ENCODE measurements at regions not wholly inside any gene's neighbourhood (a gene's known extent, or its start where the extent isn't known, plus 50 kb on each side); places are given as distances from the start of the nearest gene placed in this dataset.

GRCh38 chrX:124619710-124620109, 273.3 kb downstream of the SH2D1A start:
- DNase-seq (ENCODE audit: low read depth), result no peak
- H3K4me3 ChIP-seq (ENCODE audit: low read depth, low read length), result no peak overlapping the region
- no peak for TF ChIP-seq CTCF (IDR thresholded peaks at IDR 0.05; ENCODE audit: insufficient read depth, low read depth, low read length, missing control alignments)

- no peak overlapping the region for H3K4me3 ChIP-seq (ENCODE audit: low read depth, low read length)
- no peak for DNase-seq (ENCODE audit: low read depth)
- no peak for TF ChIP-seq CTCF (IDR thresholded peaks at IDR 0.05; ENCODE audit: insufficient read depth, low read depth, low read length, missing control alignments)
Measured at GRCh38 chrX:124634363-124634762, 288.0 kb downstream of the SH2D1A start.

GRCh38 chrX:124641737-124642491, 295.6 kb downstream of the SH2D1A start:
- DNase-seq (ENCODE audit: low read depth), result no peak
- H3K4me3 ChIP-seq (ENCODE audit: low read depth, low read length), result no peak overlapping the region
- no peak for TF ChIP-seq CTCF (IDR thresholded peaks at IDR 0.05; ENCODE audit: insufficient read depth, low read depth, low read length, missing control alignments)

GRCh38 chrX:124646403-124646802, 300.0 kb downstream of the SH2D1A start:
- no peak for TF ChIP-seq CTCF (IDR thresholded peaks at IDR 0.05; ENCODE audit: insufficient read depth, low read depth, low read length, missing control alignments)
- DNase-seq (ENCODE audit: low read depth), result no peak
- no peak overlapping the region for H3K4me3 ChIP-seq (ENCODE audit: low read depth, low read length)

GRCh38 chrX:124651031-124651430, 304.7 kb downstream of the SH2D1A start:
- H3K4me3 ChIP-seq (ENCODE audit: low read depth, low read length), result no peak overlapping the region
- TF ChIP-seq CTCF (IDR thresholded peaks at IDR 0.05; ENCODE audit: insufficient read depth, low read depth, low read length, missing control alignments), result no peak
- no peak for DNase-seq (ENCODE audit: low read depth)

- no peak for DNase-seq (ENCODE audit: low read depth)
- no peak overlapping the region for H3K4me3 ChIP-seq (ENCODE audit: low read depth, low read length)
- TF ChIP-seq CTCF (IDR thresholded peaks at IDR 0.05; ENCODE audit: insufficient read depth, low read depth, low read length, missing control alignments), result no peak
Measured at GRCh38 chrX:124665621-124666400, 319.4 kb downstream of the SH2D1A start.
